ENCODE measurements at regions not wholly inside any gene's neighbourhood (a gene's known extent, or its start where the extent isn't known, plus 50 kb on each side); places are given as distances from the start of the nearest gene placed in this dataset.
"Not testable (repeated sequence)": the region's sequence is repeated elsewhere in the genome, so short reads cannot be mapped to it uniquely, and the experiment has no call there.

GRCh38 chr11:127943763-127944162, 643.6 kb downstream of the ETS1 start:
- DNase-seq (ENCODE audit: low read depth) = peak; percentile 13
- no peak for TF ChIP-seq CTCF (conservative IDR thresholded peaks at IDR 0.05; ENCODE audit: low read length)
- H3K4me3 ChIP-seq (ENCODE audit: low read length) = no peak overlapping the region

- no peak for TF ChIP-seq CTCF (conservative IDR thresholded peaks at IDR 0.05; ENCODE audit: low read length)
- no peak for DNase-seq (ENCODE audit: low read depth)
- H3K4me3 ChIP-seq (ENCODE audit: low read length) = no peak overlapping the region
Observed at GRCh38 chr11:127943152-127943551, 644.2 kb downstream of the ETS1 start.

- H3K4me3 ChIP-seq (ENCODE audit: low read length); DNase-seq (ENCODE audit: low read depth): not testable (repeated sequence)
Observed at GRCh38 chr11:127941554-127941953, 645.8 kb downstream of the ETS1 start.

- DNase-seq (ENCODE audit: low read depth) = no peak
- no peak for TF ChIP-seq CTCF (conservative IDR thresholded peaks at IDR 0.05; ENCODE audit: low read length)
- H3K4me3 ChIP-seq (ENCODE audit: low read length) = no peak overlapping the region
Observed at GRCh38 chr11:127939000-127939399, 648.4 kb downstream of the ETS1 start.

GRCh38 chr11:127935081-127935480, 652.3 kb downstream of the ETS1 start:
- H3K4me3 ChIP-seq (ENCODE audit: low read length) = no peak overlapping the region
- TF ChIP-seq CTCF (conservative IDR thresholded peaks at IDR 0.05; ENCODE audit: low read length) = no peak
- no peak for DNase-seq (ENCODE audit: low read depth)

GRCh38 chr11:127933961-127934360, 653.4 kb downstream of the ETS1 start:
- not testable (repeated sequence) for H3K4me3 ChIP-seq (ENCODE audit: low read length)
- peak; percentile 9 for DNase-seq (ENCODE audit: low read depth)

- no peak for DNase-seq (ENCODE audit: low read depth)
- TF ChIP-seq CTCF (conservative IDR thresholded peaks at IDR 0.05; ENCODE audit: low read length) = no peak
- no peak overlapping the region for H3K4me3 ChIP-seq (ENCODE audit: low read length)
Observed at GRCh38 chr11:127931803-127932202, 655.6 kb downstream of the ETS1 start.

- TF ChIP-seq CTCF (conservative IDR thresholded peaks at IDR 0.05; ENCODE audit: low read length) = no peak
- H3K4me3 ChIP-seq (ENCODE audit: low read length) = no peak overlapping the region
- DNase-seq (ENCODE audit: low read depth) = no peak
Observed at GRCh38 chr11:127926721-127927120, 660.6 kb downstream of the ETS1 start.
